Stimulated activated naive CD8-positive, alpha-beta T cell treated with anti-CD3 and anti-CD28 coated beads, Interleukin-15, Interleukin-2, amounts not matched to agents 100 U/mL and 50 U/mL, for 24 hours (primary cell): ENCODE measurements at regions not wholly inside any gene's neighbourhood (a gene's known extent, or its start where the extent isn't known, plus 50 kb on each side); places are given as distances from the start of the nearest gene placed in this dataset.
"Not testable (repeated sequence)": the region's sequence is repeated elsewhere in the genome, so short reads cannot be mapped to it uniquely, and the experiment has no call there.

Experiments used
- ATAC-seq: fragments of 150-1000 bp; cut with Tn5 transposase; one replicate; pipeline ENCODE4 v1.10.0; 2021
- DNase-seq: peaks from one replicate; pipeline ENCODE4 v3.0.0; 2021

DNA sequence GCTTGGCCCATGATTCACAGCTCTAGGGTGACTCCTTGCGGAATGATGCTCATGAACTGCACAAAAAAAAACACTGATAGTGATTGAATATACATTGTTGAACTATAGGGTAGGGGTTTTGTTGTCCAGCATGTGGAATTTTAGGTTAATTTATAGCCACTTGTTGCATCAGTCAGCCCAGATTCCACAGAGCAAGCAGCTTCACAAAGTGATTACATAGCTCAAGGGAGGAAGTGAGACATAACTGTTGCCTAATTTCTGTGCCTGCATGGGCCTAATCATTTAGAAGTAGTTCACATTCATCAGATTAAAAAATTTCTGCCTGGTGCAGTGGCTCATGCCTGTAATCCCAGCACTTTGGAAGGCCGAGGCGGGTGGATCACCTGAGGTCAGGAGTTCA lies 142.2 kb upstream of the ZNF722 start:
- ATAC-seq, DNase-seq: not testable (repeated sequence)

DNA sequence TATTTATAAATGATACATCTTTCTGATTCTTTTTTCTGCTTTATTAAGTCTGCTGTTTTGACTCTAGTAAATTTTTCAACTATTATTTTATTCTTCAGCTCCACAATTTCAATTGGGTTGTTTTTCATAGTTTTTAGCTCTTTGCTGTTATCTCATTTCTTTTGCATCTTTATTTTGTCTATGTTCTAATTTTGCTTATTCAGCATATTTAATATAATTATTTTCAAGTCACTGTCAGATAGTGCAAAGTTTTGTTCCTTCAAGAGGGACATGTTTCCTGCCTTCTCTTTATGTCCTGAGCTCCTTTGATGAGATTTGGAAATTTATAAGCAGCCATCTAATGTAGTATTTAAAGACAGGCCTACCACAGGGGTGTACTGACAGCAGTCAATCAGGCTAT lies 131.5 kb upstream of the ZNF722 start:
- DNase-seq (no peak), ATAC-seq (no peak)

DNA sequence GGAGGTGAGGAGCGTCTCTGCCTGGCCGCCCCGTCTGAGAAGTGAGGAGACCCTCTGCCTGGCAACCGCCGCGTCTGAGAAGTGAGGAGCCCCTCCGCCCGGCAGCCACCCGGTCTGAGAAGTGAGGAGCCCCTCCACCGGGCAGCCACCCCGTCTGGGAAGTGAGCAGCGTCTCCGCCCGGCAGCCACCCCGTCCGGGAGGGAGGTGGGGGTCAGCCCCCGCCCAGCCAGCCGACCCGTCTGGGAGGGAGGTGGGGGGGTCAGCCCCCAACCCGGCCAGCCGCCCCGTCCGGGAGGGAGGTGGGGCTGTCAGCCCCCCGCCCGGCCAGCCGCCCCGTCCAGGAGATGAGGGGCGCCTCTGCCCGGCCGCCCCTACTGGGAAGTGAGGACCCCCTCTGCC lies 124.4 kb upstream of the ZNF722 start:
- ATAC-seq: not testable (repeated sequence)

DNA sequence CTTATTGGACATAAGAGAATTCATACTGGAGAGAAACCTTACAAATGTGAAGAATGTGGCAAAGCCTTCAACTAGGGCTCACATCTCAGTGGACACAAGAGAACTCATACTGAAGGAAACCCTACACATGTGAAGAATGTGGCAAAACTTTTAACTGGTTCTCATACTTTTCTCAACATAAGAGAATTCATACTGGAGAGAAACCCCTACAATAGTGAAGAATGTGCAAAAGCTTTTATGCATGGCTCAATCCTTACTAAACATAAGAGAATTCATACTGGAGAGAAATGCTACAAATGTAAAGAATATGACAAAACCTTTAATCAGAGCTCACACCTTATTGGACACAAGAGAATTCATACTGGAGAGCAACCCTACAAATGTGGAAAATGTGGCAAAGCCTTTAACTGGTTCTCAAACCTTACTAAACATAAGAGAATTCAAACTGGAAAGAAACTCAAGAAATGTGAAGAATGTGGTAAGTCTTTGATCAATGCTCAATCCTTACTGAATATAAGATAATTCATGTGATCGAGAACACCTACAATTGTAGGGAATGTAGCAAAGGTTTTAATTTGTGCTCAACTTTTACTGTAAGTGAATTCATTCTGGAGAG lies 121.8 kb upstream of the ZNF722 start:
- ATAC-seq (no peak), DNase-seq (no peak)

More for the DNA sequence above, 124.4 kb upstream of the ZNF722 start:
- not testable (repeated sequence) for DNase-seq

DNA sequence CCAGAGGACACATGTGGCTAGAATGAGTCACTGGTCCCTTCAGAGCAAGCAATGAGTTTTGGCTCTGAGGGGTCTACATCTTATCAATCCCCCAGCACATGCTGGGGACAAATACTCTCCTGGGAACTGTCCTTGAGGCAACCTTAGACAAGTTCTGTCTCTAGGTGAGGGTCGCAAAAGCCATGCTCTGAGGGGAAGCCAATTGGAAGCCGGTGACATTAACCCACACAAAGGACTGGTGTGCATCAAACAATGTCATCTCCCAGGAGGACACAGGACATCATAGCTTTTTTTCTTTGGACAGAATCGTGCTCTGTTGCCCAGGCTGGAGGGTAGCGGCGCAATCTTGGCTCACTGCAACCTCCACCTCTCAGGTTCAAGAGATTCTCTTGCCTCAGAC lies 111.6 kb upstream of the ZNF722 start:
- ATAC-seq (no peak), DNase-seq (no peak)

DNA sequence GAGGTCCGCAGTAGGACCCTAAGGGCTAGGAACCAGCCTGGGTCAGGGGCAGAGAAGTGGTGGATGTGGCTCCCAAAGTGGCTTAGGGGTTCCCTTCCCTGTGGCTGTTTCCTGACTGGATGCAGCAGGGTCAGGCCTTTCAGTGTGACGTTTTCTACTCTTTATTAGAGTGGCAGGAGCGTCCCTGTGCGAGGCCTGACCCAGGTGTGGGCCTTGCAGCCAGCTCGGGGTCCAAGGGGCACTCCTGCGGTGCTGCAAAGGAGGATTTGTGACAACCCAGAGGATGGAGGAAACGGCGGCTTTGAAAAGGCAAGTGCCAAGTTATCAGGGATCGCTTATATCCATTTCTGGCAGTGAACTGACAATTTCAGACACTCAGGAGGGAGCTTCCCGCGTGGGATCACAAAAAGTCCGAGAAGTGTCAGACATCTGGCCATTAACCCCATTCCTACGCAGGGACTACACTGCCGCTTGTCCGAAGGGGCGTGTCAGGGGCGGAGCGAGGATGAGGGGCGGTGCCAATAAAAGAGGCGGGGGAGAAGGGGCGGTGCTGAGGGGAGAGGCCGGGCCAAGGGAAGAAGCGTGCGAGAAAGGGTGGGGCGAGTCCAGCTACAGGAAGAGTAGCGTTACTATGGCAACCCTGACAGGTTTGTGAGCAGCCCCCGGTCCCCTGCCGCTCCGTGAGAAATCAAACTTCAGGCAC lies 98.8 kb upstream of the ZNF722 start:
- ATAC-seq (peak; percentile 76), DNase-seq (peak; percentile 82)

DNA sequence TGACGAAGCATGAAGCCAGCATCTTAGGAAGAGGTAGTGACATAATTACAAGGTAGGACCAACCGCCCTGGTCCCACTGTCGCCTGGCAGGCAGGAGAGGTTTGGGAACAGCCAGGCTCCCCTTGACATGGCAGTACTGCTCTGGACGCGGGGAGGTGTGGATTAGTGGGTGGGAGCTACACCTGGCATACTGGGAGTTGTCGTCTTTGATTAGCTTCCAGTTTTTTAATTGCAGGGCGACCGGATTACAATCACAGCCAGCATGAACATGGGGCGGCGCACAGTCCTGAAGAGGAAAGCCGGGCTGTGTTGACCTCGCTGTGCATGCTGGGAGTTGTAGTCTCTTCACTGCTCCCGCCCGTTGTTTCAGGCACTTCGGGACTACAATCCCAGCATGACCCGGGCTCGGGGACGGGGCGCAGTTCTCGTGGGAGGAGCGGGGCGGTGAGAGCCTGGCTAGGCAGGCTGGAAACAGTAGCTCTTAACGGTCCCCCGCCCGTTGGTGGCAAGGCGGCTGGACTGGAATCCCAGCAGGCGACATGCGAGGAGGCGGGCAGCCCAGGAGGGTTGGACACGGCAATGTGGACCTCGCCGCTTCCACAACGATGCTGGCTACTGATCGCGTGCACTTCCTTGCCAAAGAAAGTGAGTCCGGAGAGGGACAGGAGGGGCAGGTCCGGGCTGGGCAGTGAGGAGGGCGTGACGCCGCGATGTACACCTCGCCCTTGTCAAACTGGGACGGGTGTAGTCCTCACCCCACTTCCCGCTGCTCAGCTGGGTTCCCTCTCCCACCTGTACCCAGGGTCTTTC lies 98.0 kb upstream of the ZNF722 start:
- DNase-seq: peak; percentile 88
- peak; percentile 98 for ATAC-seq

DNA sequence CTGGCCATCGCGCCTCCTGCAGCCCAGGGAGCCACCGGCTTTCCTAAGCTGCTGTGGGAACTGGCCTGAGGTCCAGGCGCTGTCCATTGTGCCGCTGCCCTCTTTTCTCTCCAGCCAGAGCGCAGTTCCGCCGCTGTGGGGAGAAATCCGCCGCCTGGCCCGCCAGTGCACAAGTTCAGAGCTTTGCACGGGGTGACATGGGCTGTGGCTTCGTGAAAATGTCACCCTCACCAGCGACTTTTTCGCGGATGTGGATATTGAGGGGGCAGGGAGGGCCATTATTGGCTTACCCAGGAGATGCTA lies 97.5 kb upstream of the ZNF722 start:
- ATAC-seq: not testable (repeated sequence)
- DNase-seq: peak; percentile 8

DNA sequence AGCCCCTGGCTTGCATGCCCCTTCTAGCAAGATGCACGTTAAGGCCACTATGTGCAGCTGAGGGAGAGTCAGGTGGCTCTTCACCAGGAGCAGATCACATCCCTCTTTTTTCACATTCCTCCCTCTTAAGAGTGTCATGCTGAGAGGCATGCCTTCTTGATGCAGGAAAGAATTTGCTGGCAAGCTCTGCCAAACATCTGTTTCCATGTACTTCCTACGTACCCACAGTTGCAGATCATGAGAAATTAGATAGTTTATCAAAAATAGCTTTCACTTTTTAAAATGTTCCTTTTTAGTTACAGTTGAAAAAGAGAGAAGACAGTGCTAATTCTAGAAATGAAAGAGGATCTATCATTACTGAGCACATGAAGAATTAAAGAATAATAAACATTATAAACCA lies 79.7 kb upstream of the ZNF722 start:
- DNase-seq: no peak
- no peak for ATAC-seq

DNA sequence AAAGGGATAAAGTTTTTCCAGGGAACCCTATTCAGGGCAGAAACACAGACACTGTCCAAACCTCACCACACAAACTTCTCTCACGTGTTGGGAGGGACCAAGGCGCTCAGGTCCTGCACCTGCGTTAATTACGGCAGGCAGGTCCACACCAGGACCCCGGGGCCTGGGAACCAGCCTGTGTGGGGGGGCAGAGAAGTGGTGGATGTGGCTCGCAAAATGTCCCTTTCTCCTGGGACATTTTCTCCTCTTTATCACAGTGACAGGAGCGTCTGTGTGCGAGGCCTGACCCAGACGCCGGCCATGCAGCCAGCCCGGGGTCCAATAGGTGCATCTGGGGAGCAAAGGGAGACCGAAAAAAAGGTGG lies 73.4 kb upstream of the ZNF722 start:
- no peak for DNase-seq

DNA sequence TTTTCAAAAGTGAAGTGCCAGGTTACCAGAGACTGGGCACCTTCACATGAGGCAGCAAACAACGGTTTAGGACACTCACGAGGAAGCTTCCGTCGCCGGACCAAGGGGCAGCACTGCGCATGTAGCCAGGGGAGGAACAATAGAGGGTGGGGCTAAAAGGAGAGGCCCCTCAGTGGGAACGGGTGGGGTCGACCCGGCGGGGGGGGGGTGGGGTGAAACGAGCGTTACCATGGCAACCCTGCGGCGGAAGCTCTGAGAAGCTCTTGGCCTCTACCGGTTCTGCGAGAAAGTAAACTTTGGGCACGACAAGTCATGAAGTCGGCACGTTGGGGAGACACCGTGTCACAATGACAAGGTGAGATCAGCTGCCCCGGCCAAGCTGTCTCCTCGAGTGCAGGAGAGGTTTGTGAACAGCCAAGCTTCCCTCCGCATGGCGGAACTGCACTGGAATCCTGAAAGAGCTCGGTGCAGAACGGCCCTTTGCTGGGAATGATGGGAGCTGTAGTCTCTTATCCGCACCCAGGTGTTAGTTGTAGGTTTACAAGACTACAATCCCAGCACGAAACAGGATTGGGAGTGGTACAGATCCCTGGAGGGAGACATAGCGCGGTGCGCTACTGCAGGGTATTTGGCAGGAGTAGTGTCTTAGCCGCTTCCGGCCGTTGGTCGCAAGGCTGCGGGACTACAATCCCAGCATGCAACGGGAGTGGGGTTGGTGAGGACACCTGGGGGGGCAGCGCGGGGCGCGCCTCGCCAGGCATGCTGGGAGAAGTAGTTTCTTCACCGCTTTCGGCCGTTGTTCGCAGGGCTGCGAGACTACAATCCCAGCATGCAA lies 72.8 kb upstream of the ZNF722 start:
- DNase-seq: peak; percentile 86

More for the DNA sequence above, 73.4 kb upstream of the ZNF722 start:
- ATAC-seq: no peak

DNA sequence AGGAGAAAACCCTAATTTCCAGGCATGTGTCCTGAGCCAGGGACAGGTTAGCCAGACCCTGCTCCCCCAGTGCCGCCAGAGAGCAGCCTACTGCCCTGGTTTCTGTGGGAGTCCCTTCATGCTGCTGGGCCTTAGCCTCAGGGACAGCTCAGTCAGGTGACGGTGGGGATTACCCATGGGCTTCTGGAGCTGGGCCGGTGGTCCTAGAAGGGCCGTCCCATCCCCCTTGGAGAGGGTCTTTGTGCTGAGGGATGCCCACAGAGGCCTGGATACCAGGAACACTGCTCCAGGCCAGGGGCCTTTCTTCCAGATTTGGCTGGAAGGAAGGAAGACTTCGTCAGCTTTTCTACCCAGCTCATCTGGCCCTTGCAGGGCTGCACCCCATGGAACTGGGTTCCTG lies 71.4 kb upstream of the ZNF722 start:
- ATAC-seq (no peak), DNase-seq (no peak)

More for the DNA sequence above, 72.8 kb upstream of the ZNF722 start:
- ATAC-seq: peak; percentile 98

DNA sequence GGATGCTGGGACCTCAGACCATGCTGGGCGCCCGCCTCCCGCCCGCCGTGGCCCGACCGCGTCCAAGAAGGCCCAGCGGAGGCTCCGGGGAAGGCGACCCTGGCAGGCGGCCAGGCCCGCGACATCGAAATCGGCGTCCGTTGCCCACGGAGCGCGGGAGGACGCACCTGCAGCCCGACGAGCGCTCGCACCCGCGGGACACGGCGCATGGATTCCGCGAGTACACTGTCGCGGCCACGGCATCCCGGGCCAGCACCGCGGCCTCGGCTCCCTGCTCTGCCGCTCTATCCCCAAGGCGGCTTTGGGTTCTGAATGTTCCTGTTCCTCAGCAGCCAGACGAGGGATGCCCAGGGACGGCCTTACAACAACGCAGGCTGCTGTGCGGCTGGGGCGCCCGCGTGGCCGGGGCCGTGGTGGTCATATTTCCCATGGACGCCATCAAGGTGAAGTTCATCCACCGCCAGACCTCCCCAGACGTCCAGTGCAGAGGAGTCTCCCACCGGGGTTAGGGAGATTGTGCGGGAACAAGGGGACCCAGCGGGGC lies 67.5 kb upstream of the ZNF722 start:
- no peak for ATAC-seq
- no peak for DNase-seq

DNA sequence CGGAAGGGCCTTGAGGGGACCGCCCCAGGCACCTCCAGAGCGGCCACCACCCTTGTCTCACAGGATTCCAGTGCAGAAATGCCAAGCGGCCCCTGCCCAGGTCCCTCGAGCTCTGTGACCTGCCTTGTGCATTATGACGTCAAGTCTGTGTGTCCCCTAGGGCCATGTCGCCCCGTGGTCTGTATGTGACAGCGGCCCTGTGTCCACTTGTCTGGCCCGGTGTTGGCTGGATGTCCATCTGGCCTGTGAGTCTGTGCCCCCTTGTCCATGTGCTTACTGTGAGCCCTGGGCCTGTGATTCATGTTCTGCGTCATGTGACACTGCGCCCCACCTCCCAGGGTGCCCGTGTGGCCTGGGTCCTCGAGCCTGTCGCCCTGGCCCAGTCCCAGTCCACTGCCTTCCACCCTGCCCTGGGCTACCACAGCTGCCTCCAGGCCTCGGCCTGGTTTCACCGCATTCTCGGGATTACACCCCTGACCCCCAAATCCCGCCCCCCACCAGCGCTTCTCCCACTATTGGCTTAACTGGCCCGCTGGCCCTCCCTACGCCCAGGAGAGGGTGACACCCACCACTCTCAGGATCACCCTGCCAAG lies 66.6 kb upstream of the ZNF722 start:
- DNase-seq (no peak), ATAC-seq (no peak)
